ENCODE measurements at regions not wholly inside any gene's neighbourhood (a gene's known extent, or its start where the extent isn't known, plus 50 kb on each side); places are given as distances from the start of the nearest gene placed in this dataset.

GRCh38 chr14:21723431-21724045, 49.9 kb upstream of the OR4E1 start:
- no peak; the same call in 1 of the 2 replicates for TF ChIP-seq CTCF (IDR thresholded peaks at IDR 0.05; ENCODE audit: low read depth, low read length)
- no peak for DNase-seq (ENCODE audit: extremely low read depth, low read depth)

All from AG09319 (cell line).